ENCODE measurements at regions not wholly inside any gene's neighbourhood (a gene's known extent, or its start where the extent isn't known, plus 50 kb on each side); places are given as distances from the start of the nearest gene placed in this dataset.
A peak's percentile ranks its signal among the peaks of the same experiment; 100 is the strongest.

GRCh38 chr6:60671369-60671768 lies 1614.7 kb downstream of the KHDRBS2 start:
- no peak overlapping the region for H2BK120ac ChIP-seq (replicated peaks; ENCODE audit: low read depth, low read length)
- H4K8ac ChIP-seq (ENCODE audit: extremely low read depth, insufficient read depth, low read length), result no peak overlapping the region
- H3K4ac ChIP-seq (replicated peaks; ENCODE audit: insufficient read length, low read depth, low read length), result no peak overlapping the region
- H3K9me3 ChIP-seq (ENCODE audit: insufficient read depth in 2 of 2, low read depth in 1 of 2, low read length in 1 of 2), result peaks cover 3 to 12% of the 10 kb centered on the region in 2 experiments; a peak in 2 of 4 replicates
- no peak overlapping the region for H2BK20ac ChIP-seq (ENCODE audit: low read length)
- H3K27me3 ChIP-seq (replicated peaks in 1 of 4; ENCODE audit: control insufficient read depth in 3 of 4, extremely low read depth in 1 of 4, insufficient read depth in 3 of 4, low read length in 3 of 4), result no peaks in the 10 kb centered on the region
- peak overlapping the region in 1 of 4 experiments; percentile 33; a peak in 1 of 8 replicates for H3K4me3 ChIP-seq (ENCODE audit: extremely low read depth in 1 of 4, insufficient read depth in 2 of 4, low read depth in 3 of 4, low read length in 4 of 4)
- FAIRE-seq (no peak), DNase-seq (ENCODE audit: low read depth in 1 of 2, low spot score in 2 of 2) (no peak)
- H4K91ac ChIP-seq (replicated peaks; ENCODE audit: insufficient read length, low read length), result no peak overlapping the region
- H3K36me3 ChIP-seq (ENCODE audit: control insufficient read depth in 2 of 4, insufficient read depth in 4 of 4, low read length in 3 of 4), result no peaks in the 10 kb centered on the region; a peak in 2 of 8 replicates
- H2BK5ac ChIP-seq (ENCODE audit: low read depth, low read length), result peak overlapping the region; percentile 29; the same call in 1 of the 2 replicates
- H3K23me2 ChIP-seq (ENCODE audit: low read depth, low read length), result no peaks in the 10 kb centered on the region
- H3K79me2 ChIP-seq (ENCODE audit: control insufficient read depth in 1 of 2, insufficient read depth in 2 of 2, low read length in 2 of 2), result no peaks in the 10 kb centered on the region
- ChIA-PET CTCF (ENCODE audit: partially characterized antibody) (interaction anchor here (1.5 kb wide), 1 partner anchor 24 kb away, joined by 5 read pairs; no protein-coding TSS in a partner anchor), POLR2A (ENCODE audit: partially characterized antibody) (no interaction called here)
- no peaks in the 10 kb centered on the region for H4K20me1 ChIP-seq (replicated peaks in 1 of 2; ENCODE audit: control insufficient read depth in 1 of 2, insufficient read depth in 2 of 2, low read length in 2 of 2)
- no peak overlapping the region for H3K18ac ChIP-seq (ENCODE audit: extremely low read depth, low read length)
- H3K14ac ChIP-seq (ENCODE audit: insufficient read length), result no peak overlapping the region
- H2BK15ac ChIP-seq (ENCODE audit: low read length), result no peak overlapping the region
- no peak overlapping the region for H3K9ac ChIP-seq (replicated peaks in 1 of 4; ENCODE audit: extremely low read depth in 1 of 4, low read depth in 3 of 4, low read length in 3 of 4)
- no peak overlapping the region for H3K23ac ChIP-seq (ENCODE audit: insufficient read length)
- no peak overlapping the region for H4K5ac ChIP-seq (ENCODE audit: insufficient read length, low read depth, low read length)
- no peak overlapping the region for H2AK5ac ChIP-seq (ENCODE audit: low read depth, low read length)
- no peak overlapping the region for H2BK12ac ChIP-seq (ENCODE audit: low read depth, low read length)
- H3K27ac ChIP-seq (ENCODE audit: low read depth, low read length), result no peak overlapping the region
- H3K4me1 ChIP-seq (replicated peaks in 1 of 4; ENCODE audit: control insufficient read depth in 3 of 4, insufficient read depth in 4 of 4, low read length in 3 of 4), result peaks cover 0 to 4% (median 0%) of the 10 kb centered on the region in 4 experiments; a peak in 1 of 7 replicates
- peak overlapping the region in 1 of 2 experiments; percentile 40; a peak in 3 of 4 replicates for H3K4me2 ChIP-seq (ENCODE audit: insufficient read depth in 1 of 2, low read depth in 2 of 2, low read length in 2 of 2)
- no peak overlapping the region for H2AFZ ChIP-seq (ENCODE audit: low read length)
- no peak overlapping the region for H3K56ac ChIP-seq (replicated peaks; ENCODE audit: insufficient read length, low read depth, low read length)
- H3K79me1 ChIP-seq (ENCODE audit: low read depth, low read length), result no peaks in the 10 kb centered on the region
- no peak for TF ChIP-seq CHD2 (IDR thresholded peaks at IDR 0.05; ENCODE audit: low read length)

All from H1 (cell line).